ENCODE measurements at regions not wholly inside any gene's neighbourhood (a gene's known extent, or its start where the extent isn't known, plus 50 kb on each side); places are given as distances from the start of the nearest gene placed in this dataset.

DNA sequence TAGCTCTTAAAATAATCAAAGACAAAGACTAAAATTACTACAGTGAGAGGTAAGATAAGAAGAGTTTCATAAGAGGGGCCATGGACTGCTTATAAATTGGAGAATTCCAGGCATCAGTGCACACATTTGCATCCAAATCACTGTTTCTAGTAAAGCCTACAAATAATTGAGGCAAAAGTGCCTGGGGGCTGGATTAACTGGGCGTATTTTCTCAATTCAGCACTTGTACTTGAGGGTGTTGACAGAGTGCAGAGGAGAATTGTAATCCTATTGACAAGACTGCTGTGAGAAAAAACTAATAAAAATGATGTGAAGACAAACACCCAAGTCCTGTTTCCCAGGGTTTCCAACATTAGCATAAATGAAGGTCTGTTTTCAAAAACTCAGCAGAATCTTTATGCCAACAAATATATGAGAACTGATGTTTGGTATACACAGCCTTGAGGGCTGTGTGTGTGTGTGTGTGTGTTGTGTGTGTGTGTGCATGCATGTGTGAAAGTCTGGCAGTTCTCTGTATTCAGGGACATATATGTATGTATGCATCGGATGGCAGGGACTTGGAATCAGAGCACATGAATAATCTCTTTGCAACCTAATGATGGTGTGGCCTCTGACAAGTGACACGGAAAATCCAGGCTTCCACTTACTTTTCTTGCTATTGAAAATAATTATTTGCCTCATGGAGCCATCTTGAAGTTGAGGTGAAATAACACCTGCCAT, 182.1 kb upstream of the CDC14C start:
- H3K4ac ChIP-seq (ENCODE audit: low read depth, low read length), result no peak overlapping the region
- H3K79me2 ChIP-seq (ENCODE audit: control insufficient read depth, insufficient read depth, low read length, poor library complexity), result no peaks in the 10 kb centered on the region
- H4K91ac ChIP-seq (ENCODE audit: low read depth, low read length), result no peak overlapping the region
- H3K27me3 ChIP-seq (ENCODE audit: insufficient read depth, low read length), result no peaks in the 10 kb centered on the region
- no peak overlapping the region for H3K4me3 ChIP-seq (ENCODE audit: low read depth, low read length)
- H3K4me2 ChIP-seq (ENCODE audit: low read length), result no peak overlapping the region
- no peak for DNase-seq
- no peak overlapping the region for H2BK12ac ChIP-seq (ENCODE audit: low read length)
- H3K79me1 ChIP-seq (ENCODE audit: low read length), result no peaks in the 10 kb centered on the region
- H2AFZ ChIP-seq (ENCODE audit: insufficient read depth, low read length, poor library complexity), result no peak overlapping the region
- H3K27ac ChIP-seq (ENCODE audit: low read depth, low read length), result no peak overlapping the region
- H3K36me3 ChIP-seq (ENCODE audit: control insufficient read depth in 1 of 2, insufficient read depth in 2 of 2, low read length in 2 of 2), result no peaks in the 10 kb centered on the region
- peaks cover 6% of the 10 kb centered on the region for H3K9me3 ChIP-seq (ENCODE audit: insufficient read depth, low read depth, low read length)
- no peaks in the 10 kb centered on the region for H3K4me1 ChIP-seq (ENCODE audit: control insufficient read depth in 1 of 2, insufficient read depth in 2 of 2, low read length in 2 of 2)
- H4K12ac ChIP-seq (ENCODE audit: low read depth, low read length), result no peak overlapping the region
- no CpG with 5 or more reads among the region's 3 CpGs for WGBS (ENCODE audit: extremely low coverage, insufficient coverage, insufficient read length)
- H2BK5ac ChIP-seq (ENCODE audit: low read depth, low read length, poor library complexity), result no peak overlapping the region
- H2AK5ac ChIP-seq (ENCODE audit: low read length), result no peak overlapping the region
- no peak overlapping the region for H4K8ac ChIP-seq (ENCODE audit: low read depth, low read length)
- no peak overlapping the region for H3K9ac ChIP-seq (ENCODE audit: low read length)
- no peak overlapping the region for H3K14ac ChIP-seq (ENCODE audit: low read length)
- no peak overlapping the region for H2BK120ac ChIP-seq (ENCODE audit: insufficient read depth, low read length, poor library complexity)
- H3K18ac ChIP-seq (ENCODE audit: low read length), result no peak overlapping the region
- H3K23ac ChIP-seq (ENCODE audit: low read length), result no peak overlapping the region

DNA sequence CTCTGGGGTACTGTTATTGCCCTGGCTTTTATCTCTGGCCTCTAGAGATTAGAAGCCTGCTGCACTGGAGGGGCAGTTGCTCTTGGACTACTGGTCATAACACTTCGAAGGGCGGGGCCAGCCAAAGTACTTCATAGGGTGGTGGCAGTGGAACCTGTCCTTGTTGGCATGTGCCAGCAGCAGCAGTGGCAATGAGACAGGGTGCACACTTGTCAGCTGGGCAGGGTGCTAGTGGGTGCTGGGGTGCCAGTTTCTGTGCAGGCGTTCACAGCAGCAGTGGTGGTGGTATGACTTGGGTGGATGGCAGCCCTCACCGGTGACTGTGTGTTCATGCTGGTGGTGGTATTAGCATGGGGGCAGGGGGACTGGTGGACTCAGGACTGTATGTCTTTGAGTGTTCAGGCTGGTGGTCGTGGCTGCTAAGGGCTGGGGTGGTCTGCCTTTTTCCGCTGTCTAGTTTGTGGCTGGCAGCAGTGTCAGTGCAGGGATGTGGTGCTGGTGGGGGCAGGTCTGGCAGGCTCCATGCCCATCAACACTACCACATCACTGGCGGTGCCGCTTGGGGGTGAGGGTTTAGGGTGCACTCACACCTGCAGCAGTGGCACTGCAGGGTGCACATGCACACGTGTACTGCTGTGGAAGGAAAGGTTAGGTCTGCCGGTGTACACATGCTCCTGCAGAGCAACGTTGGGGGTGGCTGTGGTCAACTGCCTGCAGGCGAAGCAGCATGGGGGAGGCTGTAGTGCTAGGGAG, 176.1 kb upstream of the CDC14C start:
- Histone ChIP-seq H4K91ac (ENCODE audit: low read depth, low read length) (no peak overlapping the region), H2BK12ac (ENCODE audit: low read length) (no peak overlapping the region), H3K18ac (ENCODE audit: low read length) (no peak overlapping the region), H2BK120ac (ENCODE audit: insufficient read depth, low read length, poor library complexity) (no peak overlapping the region), H3K79me2 (ENCODE audit: control insufficient read depth, insufficient read depth, low read length, poor library complexity) (no peaks in the 10 kb centered on the region), H3K4me1 (ENCODE audit: control insufficient read depth in 1 of 2, insufficient read depth in 2 of 2, low read length in 2 of 2) (no peaks in the 10 kb centered on the region), H4K12ac (ENCODE audit: low read depth, low read length) (no peak overlapping the region), H3K36me3 (ENCODE audit: control insufficient read depth in 1 of 2, insufficient read depth in 2 of 2, low read length in 2 of 2) (no peaks in the 10 kb centered on the region), H3K4me2 (ENCODE audit: low read length) (no peak overlapping the region), H2BK5ac (ENCODE audit: low read depth, low read length, poor library complexity) (no peak overlapping the region), H2AK5ac (ENCODE audit: low read length) (no peak overlapping the region), H3K4ac (ENCODE audit: low read depth, low read length) (no peak overlapping the region), H3K4me3 (ENCODE audit: low read depth, low read length) (peak overlapping the region; percentile 48), H3K9me3 (ENCODE audit: insufficient read depth, low read depth, low read length) (no peaks in the 10 kb centered on the region), H3K9ac (ENCODE audit: low read length) (no peak overlapping the region), H2AFZ (ENCODE audit: insufficient read depth, low read length, poor library complexity) (no peak overlapping the region), H3K27me3 (ENCODE audit: insufficient read depth, low read length) (no peaks in the 10 kb centered on the region), H3K27ac (ENCODE audit: low read depth, low read length) (no peak overlapping the region), H4K8ac (ENCODE audit: low read depth, low read length) (no peak overlapping the region), H3K14ac (ENCODE audit: low read length) (no peak overlapping the region), H3K79me1 (ENCODE audit: low read length) (no peaks in the 10 kb centered on the region), H3K23ac (ENCODE audit: low read length) (no peak overlapping the region)
- DNase-seq, result no peak
- no CpG with 5 or more reads among the region's 12 CpGs for WGBS (ENCODE audit: extremely low coverage, insufficient coverage, insufficient read length)

DNA sequence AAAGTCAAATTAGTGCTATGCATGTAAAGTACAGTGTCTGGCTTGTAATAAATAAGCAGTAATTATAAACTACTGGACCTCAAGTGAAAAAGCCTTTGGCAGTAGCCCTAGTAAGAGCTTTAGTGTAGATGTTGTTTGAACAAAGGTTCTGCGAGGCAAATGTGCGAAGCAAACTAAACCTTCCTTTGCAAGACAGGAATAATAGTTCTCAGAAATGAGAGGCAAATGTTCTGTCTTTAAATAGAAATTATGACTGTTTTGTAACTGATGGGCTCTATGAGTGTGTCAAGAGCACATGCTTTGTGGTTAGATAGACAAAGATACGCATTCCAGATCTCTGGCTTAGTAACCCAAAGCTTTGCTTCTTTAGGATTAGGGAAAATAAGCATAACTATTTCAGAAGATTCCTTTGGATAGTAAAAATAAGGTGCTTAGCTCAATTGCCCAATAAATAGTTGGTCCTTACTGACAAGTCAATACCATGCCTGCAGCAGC, 169.2 kb upstream of the CDC14C start:
- no peaks in the 10 kb centered on the region for H3K27me3 ChIP-seq (ENCODE audit: insufficient read depth, low read length)
- DNase-seq, result no peak
- H4K8ac ChIP-seq (ENCODE audit: low read depth, low read length), result no peak overlapping the region
- H3K18ac ChIP-seq (ENCODE audit: low read length), result no peak overlapping the region
- H3K9me3 ChIP-seq (ENCODE audit: insufficient read depth, low read depth, low read length), result no peaks in the 10 kb centered on the region
- H2BK5ac ChIP-seq (ENCODE audit: low read depth, low read length, poor library complexity), result no peak overlapping the region
- no peaks in the 10 kb centered on the region for H3K79me1 ChIP-seq (ENCODE audit: low read length)
- no peaks in the 10 kb centered on the region for H3K79me2 ChIP-seq (ENCODE audit: control insufficient read depth, insufficient read depth, low read length, poor library complexity)
- H2AFZ ChIP-seq (ENCODE audit: insufficient read depth, low read length, poor library complexity), result no peak overlapping the region
- H4K91ac ChIP-seq (ENCODE audit: low read depth, low read length), result no peak overlapping the region
- WGBS (ENCODE audit: extremely low coverage, insufficient coverage, insufficient read length), result no CpG with 5 or more reads among the region's 3 CpGs
- H3K23ac ChIP-seq (ENCODE audit: low read length), result no peak overlapping the region
- no peak overlapping the region for H2BK120ac ChIP-seq (ENCODE audit: insufficient read depth, low read length, poor library complexity)
- H3K4me3 ChIP-seq (ENCODE audit: low read depth, low read length), result no peak overlapping the region
- H3K4me2 ChIP-seq (ENCODE audit: low read length), result no peak overlapping the region
- no peak overlapping the region for H3K27ac ChIP-seq (ENCODE audit: low read depth, low read length)
- no peaks in the 10 kb centered on the region for H3K4me1 ChIP-seq (ENCODE audit: control insufficient read depth in 1 of 2, insufficient read depth in 2 of 2, low read length in 2 of 2)
- no peaks in the 10 kb centered on the region for H3K36me3 ChIP-seq (ENCODE audit: control insufficient read depth in 1 of 2, insufficient read depth in 2 of 2, low read length in 2 of 2)
- no peak overlapping the region for H3K4ac ChIP-seq (ENCODE audit: low read depth, low read length)
- H3K14ac ChIP-seq (ENCODE audit: low read length), result no peak overlapping the region
- no peak overlapping the region for H2AK5ac ChIP-seq (ENCODE audit: low read length)
- H4K12ac ChIP-seq (ENCODE audit: low read depth, low read length), result no peak overlapping the region
- no peak overlapping the region for H3K9ac ChIP-seq (ENCODE audit: low read length)
- no peak overlapping the region for H2BK12ac ChIP-seq (ENCODE audit: low read length)

DNA sequence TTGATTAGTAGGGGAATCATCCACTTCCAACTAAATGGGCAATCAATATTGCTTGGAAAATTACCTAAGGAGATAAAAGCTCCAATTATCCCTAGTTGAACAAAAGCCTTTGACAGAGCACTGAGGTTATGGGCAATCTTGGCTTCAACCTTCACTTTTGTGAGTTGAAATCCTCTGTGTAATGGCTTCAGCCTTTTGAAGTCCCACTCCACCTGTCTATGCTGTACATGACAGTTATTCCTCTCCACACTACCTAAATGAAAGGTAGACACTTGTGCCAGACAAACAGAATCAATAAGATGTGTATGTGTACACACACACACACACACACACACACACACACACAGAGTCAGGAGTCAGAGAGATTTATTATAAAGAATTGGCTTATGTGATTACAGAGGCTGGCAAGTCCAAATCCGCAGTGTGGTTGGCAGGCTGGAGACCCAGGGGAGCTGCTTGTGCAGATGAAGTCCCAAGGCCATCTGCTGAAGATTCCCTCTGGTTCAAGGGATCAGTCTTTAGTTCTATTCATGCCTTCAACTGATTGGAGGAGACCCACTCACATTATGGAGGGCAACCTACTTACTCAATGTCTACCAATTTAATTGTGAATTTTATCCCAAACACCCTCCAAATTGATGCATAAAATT, 164.8 kb upstream of the CDC14C start:
- no peak overlapping the region for H4K8ac ChIP-seq (ENCODE audit: low read depth, low read length)
- no peak overlapping the region for H2BK120ac ChIP-seq (ENCODE audit: insufficient read depth, low read length, poor library complexity)
- H2AK5ac ChIP-seq (ENCODE audit: low read length), result no peak overlapping the region
- H3K79me1 ChIP-seq (ENCODE audit: low read length), result no peaks in the 10 kb centered on the region
- H3K9ac ChIP-seq (ENCODE audit: low read length), result no peak overlapping the region
- no peak overlapping the region for H2BK12ac ChIP-seq (ENCODE audit: low read length)
- H3K9me3 ChIP-seq (ENCODE audit: insufficient read depth, low read depth, low read length), result no peaks in the 10 kb centered on the region
- no peaks in the 10 kb centered on the region for H3K27me3 ChIP-seq (ENCODE audit: insufficient read depth, low read length)
- H3K4me2 ChIP-seq (ENCODE audit: low read length), result no peak overlapping the region
- H3K18ac ChIP-seq (ENCODE audit: low read length), result no peak overlapping the region
- H3K4me3 ChIP-seq (ENCODE audit: low read depth, low read length), result no peak overlapping the region
- no peak overlapping the region for H3K27ac ChIP-seq (ENCODE audit: low read depth, low read length)
- no peak for DNase-seq
- H3K36me3 ChIP-seq (ENCODE audit: control insufficient read depth in 1 of 2, insufficient read depth in 2 of 2, low read length in 2 of 2), result no peaks in the 10 kb centered on the region
- no CpG with 5 or more reads among the region's 1 CpG for WGBS (ENCODE audit: extremely low coverage, insufficient coverage, insufficient read length)
- H2AFZ ChIP-seq (ENCODE audit: insufficient read depth, low read length, poor library complexity), result no peak overlapping the region
- no peak overlapping the region for H3K4ac ChIP-seq (ENCODE audit: low read depth, low read length)
- H3K23ac ChIP-seq (ENCODE audit: low read length), result no peak overlapping the region
- H3K79me2 ChIP-seq (ENCODE audit: control insufficient read depth, insufficient read depth, low read length, poor library complexity), result peaks cover 1% of the 10 kb centered on the region
- no peak overlapping the region for H2BK5ac ChIP-seq (ENCODE audit: low read depth, low read length, poor library complexity)
- H3K4me1 ChIP-seq (ENCODE audit: control insufficient read depth in 1 of 2, insufficient read depth in 2 of 2, low read length in 2 of 2), result no peaks in the 10 kb centered on the region
- no peak overlapping the region for H4K91ac ChIP-seq (ENCODE audit: low read depth, low read length)
- H4K12ac ChIP-seq (ENCODE audit: low read depth, low read length), result no peak overlapping the region
- H3K14ac ChIP-seq (ENCODE audit: low read length), result no peak overlapping the region
